Stimulated activated effector memory CD8-positive, alpha-beta T cell treated with anti-CD3 and anti-CD28 coated beads, Interleukin-12 subunit alpha, Interleukin-12 subunit beta, amount 100 ng/mL, for 72 hours (primary cell): ENCODE measurements at regions not wholly inside any gene's neighbourhood (a gene's known extent, or its start where the extent isn't known, plus 50 kb on each side); places are given as distances from the start of the nearest gene placed in this dataset.

Source experiments
- ATAC-seq: fragments of 150-1000 bp; cut with Tn5 transposase; 2 replicates; pipeline ENCODE4 v1.10.0; 2021
- DNase-seq, 2 donors: peaks; one replicate each; pipeline ENCODE4 v3.0.0; 2021 to 2022; ENCODE audit warnings: low spot score in 2 of 2
- H3K27ac Mint-ChIP-seq: one replicate; pipeline ENCODE4 v1.8.0; 2022; ENCODE audit warnings: mild to moderate bottlenecking, mixed read lengths
- H3K36me3 Mint-ChIP-seq: one replicate; pipeline ENCODE4 v1.8.0; 2022; ENCODE audit warnings: mild to moderate bottlenecking, mixed read lengths
- H3K4me1 Mint-ChIP-seq: one replicate; pipeline ENCODE4 v1.8.0; 2022; ENCODE audit warnings: mixed read lengths
- H3K4me3 Mint-ChIP-seq: one replicate; pipeline ENCODE4 v1.8.0; 2022; ENCODE audit warnings: mild to moderate bottlenecking, mixed read lengths
- H3K9me3 Mint-ChIP-seq: one replicate; pipeline ENCODE4 v1.8.0; 2022; ENCODE audit warnings: mixed read lengths

DNA sequence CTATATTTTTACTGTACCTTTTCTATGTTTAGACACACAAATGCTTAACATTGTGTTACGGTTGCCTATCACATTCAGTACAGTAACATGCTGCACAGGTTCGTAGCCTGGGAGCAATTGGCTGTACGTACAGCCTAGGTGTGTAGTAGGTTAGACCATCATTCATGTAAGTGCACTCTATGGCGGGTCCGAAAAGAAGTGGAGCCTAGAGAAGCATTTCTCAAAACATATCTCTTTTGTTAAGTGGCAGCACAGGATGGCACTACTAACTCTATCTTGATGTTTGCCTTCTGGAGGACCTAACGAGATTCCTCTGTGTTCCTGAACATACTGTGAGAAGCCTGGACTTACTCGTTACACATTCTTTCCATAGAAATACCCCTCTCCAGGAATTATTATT is 132.3 kb upstream of the ADPGK start:
- DNase-seq (no peak), ATAC-seq (no peak)
- H3K4me3 Mint-ChIP-seq: no peak overlapping the region
- H3K27ac Mint-ChIP-seq: no peak overlapping the region
- no peaks in the 10 kb centered on the region for H3K4me1 Mint-ChIP-seq
- H3K9me3 Mint-ChIP-seq: no peaks in the 10 kb centered on the region
- no peaks in the 10 kb centered on the region for H3K36me3 Mint-ChIP-seq

DNA sequence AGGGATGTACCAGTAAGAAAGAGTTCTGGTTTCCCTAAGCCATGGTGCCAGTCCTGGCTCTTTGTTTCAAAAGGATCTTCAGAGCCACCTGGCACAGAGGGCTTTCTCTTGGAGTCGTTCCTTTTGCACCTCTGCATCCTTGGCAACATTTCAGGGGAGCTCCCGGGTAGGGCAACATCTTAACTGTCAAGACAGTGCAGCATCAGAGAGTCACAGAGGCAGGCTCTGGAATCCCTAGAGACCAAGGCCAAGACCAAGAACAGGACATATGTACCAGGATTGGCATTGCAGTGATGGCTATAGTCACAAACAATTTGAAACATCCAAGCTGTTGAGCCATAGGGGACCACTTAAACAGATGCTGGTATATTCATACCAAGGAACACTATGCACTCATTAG is 129.4 kb upstream of the ADPGK start:
- Mint-ChIP-seq H3K4me3 (no peak overlapping the region), H3K9me3 (no peaks in the 10 kb centered on the region), H3K36me3 (no peaks in the 10 kb centered on the region), H3K4me1 (no peaks in the 10 kb centered on the region), H3K27ac (no peak overlapping the region)
- DNase-seq (no peak), ATAC-seq (no peak)

DNA sequence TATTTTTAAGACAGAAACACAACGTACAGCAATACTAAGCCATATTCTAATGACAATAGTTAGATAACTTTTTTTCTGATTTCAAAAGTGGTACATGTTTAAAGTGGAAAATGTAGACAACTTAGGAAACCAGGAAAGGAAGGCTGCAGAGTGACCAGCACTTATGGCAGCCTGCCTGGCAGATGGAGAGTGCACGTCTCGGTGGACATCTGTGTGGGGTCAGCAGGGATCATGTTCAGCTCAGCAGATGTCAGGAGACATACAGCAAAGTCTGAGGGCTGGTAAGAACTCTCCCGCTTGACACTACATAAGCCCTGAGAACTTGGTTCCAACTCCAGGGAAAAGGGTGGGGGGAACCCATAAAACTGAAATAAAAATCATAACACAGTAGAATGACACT is 128.6 kb upstream of the ADPGK start:
- no peak overlapping the region for H3K4me3 Mint-ChIP-seq
- H3K27ac Mint-ChIP-seq: no peak overlapping the region
- H3K36me3 Mint-ChIP-seq: no peaks in the 10 kb centered on the region
- DNase-seq (no peak), ATAC-seq (no peak)
- peaks cover 4% of the 10 kb centered on the region for H3K4me1 Mint-ChIP-seq
- H3K9me3 Mint-ChIP-seq: no peaks in the 10 kb centered on the region

DNA sequence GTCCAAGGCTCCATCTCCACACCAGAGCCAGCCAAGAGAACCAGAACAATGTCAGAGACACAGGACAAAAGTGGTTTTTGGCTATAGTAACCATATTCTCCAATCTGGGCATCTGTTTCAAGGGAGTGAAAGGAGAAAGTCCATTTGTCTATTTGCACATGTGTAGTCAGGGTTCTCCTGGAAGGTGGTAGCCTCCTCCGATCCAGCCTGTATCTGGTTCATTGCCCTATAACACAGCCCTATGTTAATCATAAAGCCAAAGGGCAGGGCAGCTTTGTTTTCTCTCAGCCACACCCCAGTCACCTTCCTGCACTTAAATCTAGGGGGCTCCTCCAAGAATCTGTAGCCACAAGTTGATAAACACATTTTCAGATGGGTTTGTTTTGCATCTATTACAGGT is 128.1 kb upstream of the ADPGK start:
- no peak overlapping the region for H3K27ac Mint-ChIP-seq
- no peaks in the 10 kb centered on the region for H3K36me3 Mint-ChIP-seq
- no peak for ATAC-seq
- DNase-seq: no peak
- H3K9me3 Mint-ChIP-seq: no peaks in the 10 kb centered on the region
- no peak overlapping the region for H3K4me3 Mint-ChIP-seq
- H3K4me1 Mint-ChIP-seq: peaks cover 4% of the 10 kb centered on the region

DNA sequence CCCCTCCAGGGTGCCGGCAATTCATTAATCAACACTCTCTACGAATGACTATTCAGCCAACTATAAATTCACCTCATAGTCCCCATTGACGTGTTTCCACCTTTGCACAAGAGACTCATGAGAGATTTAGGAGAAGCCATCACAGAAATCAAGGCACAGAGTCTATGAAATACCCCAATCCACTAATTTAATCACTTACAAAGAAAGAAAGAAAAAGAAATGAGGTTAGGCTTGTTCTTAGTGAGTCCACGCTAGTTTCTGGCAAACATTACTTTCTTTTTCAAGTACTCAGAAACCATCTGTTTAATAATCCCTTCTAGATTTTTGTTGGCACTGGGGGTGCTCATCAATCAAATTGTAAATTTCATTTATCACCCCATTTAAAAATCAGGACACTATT is 125.2 kb upstream of the ADPGK start:
- Mint-ChIP-seq H3K4me1 (peaks cover 4% of the 10 kb centered on the region), H3K4me3 (no peak overlapping the region), H3K9me3 (no peaks in the 10 kb centered on the region), H3K27ac (no peak overlapping the region), H3K36me3 (no peaks in the 10 kb centered on the region)
- DNase-seq (no peak), ATAC-seq (no peak)

DNA sequence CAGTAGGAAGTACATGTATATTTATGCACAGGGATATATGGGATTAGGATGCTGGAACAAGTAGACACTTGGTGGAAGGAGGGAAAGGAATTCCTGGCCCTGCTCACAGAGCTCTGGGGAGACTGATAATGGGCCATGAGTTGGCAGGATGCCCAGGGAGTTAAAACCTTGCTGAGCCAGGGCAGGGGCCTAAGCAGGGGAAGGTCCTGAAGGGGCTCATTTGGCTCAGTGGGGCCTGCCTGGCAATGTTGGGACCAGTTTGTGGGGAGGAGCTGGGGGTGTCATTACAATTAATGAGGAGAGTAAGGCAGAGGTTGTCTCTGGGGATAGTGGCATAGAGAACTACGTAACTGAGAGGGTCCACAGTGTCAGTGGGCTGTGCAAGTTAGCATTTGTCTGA is 124.2 kb upstream of the ADPGK start:
- Mint-ChIP-seq H3K4me3 (no peak overlapping the region), H3K9me3 (no peaks in the 10 kb centered on the region), H3K4me1 (peaks cover 4% of the 10 kb centered on the region), H3K36me3 (no peaks in the 10 kb centered on the region), H3K27ac (no peak overlapping the region)
- no peak for DNase-seq
- no peak for ATAC-seq

DNA sequence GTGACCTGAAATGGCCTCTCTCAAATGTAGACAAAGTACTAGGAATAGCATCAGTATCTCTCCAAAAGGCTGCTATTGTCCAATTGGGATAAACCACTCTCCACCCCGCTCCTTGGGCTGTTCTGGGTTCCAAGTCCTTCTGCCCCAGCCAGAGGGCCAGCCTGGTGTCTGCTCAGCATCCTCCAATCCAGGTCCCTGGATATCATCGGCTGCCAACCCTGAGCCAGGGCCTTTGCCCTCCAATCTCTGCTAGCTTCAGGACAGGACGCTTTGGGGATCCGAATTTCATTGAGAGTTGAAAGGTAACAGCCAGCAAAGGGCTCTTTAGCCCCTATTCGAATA is 119.3 kb upstream of the ADPGK start:
- Mint-ChIP-seq H3K9me3 (no peaks in the 10 kb centered on the region), H3K4me1 (peaks cover 9% of the 10 kb centered on the region), H3K36me3 (no peaks in the 10 kb centered on the region), H3K4me3 (no peak overlapping the region), H3K27ac (no peak overlapping the region)
- ATAC-seq (no peak), DNase-seq (no peak)

DNA sequence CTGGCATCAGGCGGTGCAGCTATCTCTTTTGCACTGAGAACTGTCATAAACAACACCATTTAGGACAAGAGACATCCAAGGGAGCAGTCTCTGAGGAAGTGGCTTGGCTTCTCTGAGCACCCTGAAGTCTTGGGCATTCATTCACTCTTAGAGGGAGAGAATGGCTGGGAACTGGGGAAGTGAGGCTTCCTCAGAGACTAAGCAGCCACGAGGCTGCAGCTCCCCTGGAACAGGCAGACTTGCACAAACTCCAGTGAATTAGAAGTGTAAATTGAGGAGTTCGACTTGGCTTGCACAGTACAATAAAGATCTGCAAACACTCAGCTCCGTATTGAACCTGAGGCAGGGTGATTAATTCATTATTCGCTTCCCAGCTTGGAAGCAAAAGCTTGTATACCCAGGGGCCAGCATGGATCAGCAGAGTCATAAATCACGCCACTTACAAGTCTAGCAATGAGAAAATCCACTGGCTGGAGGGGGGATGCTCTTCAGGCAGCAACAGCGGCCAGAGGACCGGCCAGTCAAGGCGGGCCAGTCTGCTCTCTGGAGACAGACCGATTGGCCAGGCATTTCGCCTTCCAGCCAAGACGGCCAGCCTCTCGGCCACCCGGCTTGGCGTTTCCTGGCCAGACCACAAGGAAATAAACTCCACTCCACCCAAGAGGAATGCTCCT is 118.8 kb upstream of the ADPGK start:
- Mint-ChIP-seq H3K9me3 (no peaks in the 10 kb centered on the region), H3K27ac (no peak overlapping the region), H3K4me3 (no peak overlapping the region), H3K4me1 (peaks cover 5% of the 10 kb centered on the region), H3K36me3 (no peaks in the 10 kb centered on the region)
- ATAC-seq (no peak), DNase-seq (no peak)

DNA sequence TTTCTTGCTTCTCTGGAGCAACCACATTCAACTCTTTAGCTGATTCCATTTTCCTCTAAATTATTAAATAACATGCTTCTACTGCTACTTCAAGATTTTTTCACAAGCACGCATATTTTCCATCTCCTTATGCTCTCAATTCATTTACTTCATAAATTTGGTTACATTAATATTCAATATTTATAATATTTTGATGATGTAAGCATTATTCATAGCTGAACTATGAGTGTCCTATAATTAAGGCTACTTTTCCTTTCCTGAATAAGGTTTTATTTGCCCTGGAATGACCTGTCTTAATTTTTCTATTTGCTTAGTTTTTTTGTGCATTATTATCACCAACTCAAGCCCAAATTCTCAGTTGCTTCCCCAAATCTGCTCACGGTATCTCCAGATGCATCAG is 109.4 kb upstream of the ADPGK start:
- Mint-ChIP-seq H3K4me3 (no peak overlapping the region), H3K4me1 (no peaks in the 10 kb centered on the region), H3K36me3 (no peaks in the 10 kb centered on the region), H3K27ac (no peak overlapping the region), H3K9me3 (no peaks in the 10 kb centered on the region)
- no peak for ATAC-seq
- no peak for DNase-seq

DNA sequence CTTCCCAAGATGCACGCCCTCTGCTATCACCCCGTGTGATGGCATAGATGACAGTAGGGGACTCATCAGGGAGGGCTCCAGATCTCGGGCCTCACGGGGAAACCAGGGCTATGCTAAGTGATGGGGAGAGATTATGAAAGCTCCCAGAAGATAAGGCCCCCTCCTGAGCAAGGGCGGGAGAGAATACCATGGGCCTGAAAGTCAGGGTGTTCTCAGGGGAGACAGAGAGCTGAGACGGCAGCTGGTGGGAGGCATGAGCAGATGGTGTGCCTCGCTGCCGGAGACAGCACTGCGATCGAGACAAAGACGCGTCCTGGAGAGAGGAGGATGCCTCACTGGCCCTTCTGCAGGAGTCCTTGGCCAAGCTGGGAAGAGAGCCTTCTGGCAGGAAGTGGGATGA is 106.5 kb upstream of the ADPGK start:
- no peak for ATAC-seq
- no peak overlapping the region for H3K27ac Mint-ChIP-seq
- no peak overlapping the region for H3K4me3 Mint-ChIP-seq
- no peaks in the 10 kb centered on the region for H3K36me3 Mint-ChIP-seq
- no peaks in the 10 kb centered on the region for H3K4me1 Mint-ChIP-seq
- H3K9me3 Mint-ChIP-seq: peaks cover 4% of the 10 kb centered on the region
- peak in 1 of 2 donors; percentile 43 for DNase-seq

DNA sequence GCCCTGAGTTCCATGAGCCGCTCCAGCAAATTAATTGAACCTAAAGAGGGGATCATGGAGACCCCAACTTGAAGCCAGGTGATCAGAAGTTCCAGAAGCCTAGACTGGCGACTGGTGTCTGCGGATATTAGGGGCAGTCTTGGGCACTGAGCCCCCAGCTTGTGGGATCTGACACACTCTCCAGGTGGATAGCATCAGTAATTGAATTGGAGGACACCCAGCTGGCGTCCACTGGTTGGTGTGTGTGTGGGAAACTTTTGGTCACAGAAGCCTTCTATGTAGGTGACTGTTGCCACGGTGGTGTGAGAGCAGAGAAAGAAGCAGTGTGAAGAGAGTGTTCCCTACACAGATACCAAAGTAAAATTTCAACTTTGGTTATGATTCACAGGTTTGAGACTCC is 106.0 kb upstream of the ADPGK start:
- ATAC-seq (no peak), DNase-seq (no peak)
- Mint-ChIP-seq H3K27ac (no peak overlapping the region), H3K36me3 (no peaks in the 10 kb centered on the region), H3K9me3 (peaks cover 5% of the 10 kb centered on the region), H3K4me1 (no peaks in the 10 kb centered on the region), H3K4me3 (no peak overlapping the region)

DNA sequence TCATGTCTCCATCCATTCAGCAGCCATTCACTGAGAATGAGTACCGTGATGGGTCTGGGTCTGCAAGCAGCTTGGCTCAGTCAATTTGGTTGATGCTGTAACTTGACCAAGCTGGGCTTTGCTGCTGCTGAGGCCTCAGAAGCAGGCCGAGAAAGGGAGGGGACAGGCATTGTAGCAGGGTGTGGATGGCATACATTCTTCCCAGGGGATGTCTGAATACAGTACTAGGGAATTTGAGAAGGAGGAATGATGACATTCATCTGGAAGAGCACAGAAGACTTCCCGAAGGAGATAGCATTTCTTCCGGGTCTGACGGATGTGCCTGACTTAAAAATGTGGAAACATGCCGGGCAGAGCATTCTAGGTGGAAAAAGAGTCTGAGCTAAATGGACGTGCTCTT is 105.3 kb upstream of the ADPGK start:
- no peak overlapping the region for H3K27ac Mint-ChIP-seq
- no peaks in the 10 kb centered on the region for H3K4me1 Mint-ChIP-seq
- DNase-seq: peak in 1 of 2 donors; percentile 10
- H3K9me3 Mint-ChIP-seq: peaks cover 5% of the 10 kb centered on the region
- no peak for ATAC-seq
- H3K36me3 Mint-ChIP-seq: no peaks in the 10 kb centered on the region
- H3K4me3 Mint-ChIP-seq: no peak overlapping the region

DNA sequence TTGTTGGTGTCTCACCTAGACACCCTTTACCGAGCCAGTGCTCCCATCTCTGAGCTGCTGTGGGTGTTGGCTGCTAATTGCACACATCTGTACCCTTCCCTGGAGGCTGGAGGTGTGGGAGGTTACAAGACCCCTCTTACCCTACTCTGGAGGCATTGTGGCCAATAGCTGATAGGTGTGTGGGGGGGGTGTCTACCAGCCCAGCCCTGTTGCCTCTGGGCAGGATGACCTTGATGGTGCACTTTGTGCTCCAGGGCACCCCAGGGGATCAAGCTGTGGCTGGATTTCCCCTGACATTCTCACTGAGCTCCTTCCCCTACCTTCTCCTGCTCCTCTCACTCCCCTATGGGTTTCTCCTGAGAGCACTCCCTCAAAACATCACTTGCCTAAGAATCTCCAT is 104.7 kb upstream of the ADPGK start:
- Mint-ChIP-seq H3K36me3 (no peaks in the 10 kb centered on the region), H3K9me3 (peaks cover 8% of the 10 kb centered on the region), H3K4me3 (no peak overlapping the region), H3K27ac (no peak overlapping the region), H3K4me1 (no peaks in the 10 kb centered on the region)
- DNase-seq (peak in 1 of 2 donors; percentile 38), ATAC-seq (no peak)

DNA sequence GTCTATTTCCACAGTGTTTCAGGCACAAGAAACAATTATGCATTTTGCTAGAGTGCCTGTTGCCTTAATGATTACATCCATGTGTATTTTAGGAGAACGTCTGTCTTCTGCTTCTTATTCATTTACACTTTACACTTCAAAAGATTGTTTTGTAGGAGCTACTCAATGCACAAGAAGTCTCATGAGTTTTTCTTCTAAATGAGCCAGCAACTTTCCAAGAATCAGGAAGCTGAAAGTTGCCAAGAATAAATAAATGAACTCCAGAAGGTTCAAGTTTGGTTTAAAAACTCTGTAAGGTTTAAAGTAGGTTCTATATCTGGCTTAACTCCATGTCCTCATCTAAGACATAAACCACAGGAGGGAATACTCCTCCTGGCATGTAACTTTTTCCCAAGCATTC is 103.8 kb upstream of the ADPGK start:
- no peak overlapping the region for H3K27ac Mint-ChIP-seq
- H3K4me3 Mint-ChIP-seq: no peak overlapping the region
- peaks cover 15% of the 10 kb centered on the region for H3K9me3 Mint-ChIP-seq
- no peak for DNase-seq
- H3K36me3 Mint-ChIP-seq: no peaks in the 10 kb centered on the region
- H3K4me1 Mint-ChIP-seq: no peaks in the 10 kb centered on the region
- no peak for ATAC-seq

DNA sequence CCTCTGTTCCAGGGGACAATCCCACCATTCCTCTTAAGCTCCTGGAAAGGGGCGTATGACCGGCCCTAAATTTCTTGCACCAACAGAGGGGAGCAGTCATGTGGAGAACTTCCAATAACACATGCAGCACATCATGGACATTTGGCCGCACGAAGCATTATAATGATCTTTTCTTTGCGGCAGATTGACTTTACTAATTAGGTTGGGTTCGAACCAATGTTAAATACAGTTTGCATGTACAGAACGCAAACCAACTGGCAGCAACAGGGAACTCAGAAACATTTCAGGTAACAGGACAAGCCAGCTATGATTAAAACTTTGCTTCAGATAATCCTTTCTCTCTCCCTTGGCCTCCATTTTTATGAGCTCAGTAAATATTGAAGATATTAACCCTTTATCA is 100.8 kb upstream of the ADPGK start:
- Mint-ChIP-seq H3K27ac (no peak overlapping the region), H3K9me3 (peaks cover 19% of the 10 kb centered on the region), H3K4me1 (no peaks in the 10 kb centered on the region), H3K4me3 (no peak overlapping the region), H3K36me3 (no peaks in the 10 kb centered on the region)
- DNase-seq: peak in 1 of 2 donors; percentile 2
- no peak for ATAC-seq

DNA sequence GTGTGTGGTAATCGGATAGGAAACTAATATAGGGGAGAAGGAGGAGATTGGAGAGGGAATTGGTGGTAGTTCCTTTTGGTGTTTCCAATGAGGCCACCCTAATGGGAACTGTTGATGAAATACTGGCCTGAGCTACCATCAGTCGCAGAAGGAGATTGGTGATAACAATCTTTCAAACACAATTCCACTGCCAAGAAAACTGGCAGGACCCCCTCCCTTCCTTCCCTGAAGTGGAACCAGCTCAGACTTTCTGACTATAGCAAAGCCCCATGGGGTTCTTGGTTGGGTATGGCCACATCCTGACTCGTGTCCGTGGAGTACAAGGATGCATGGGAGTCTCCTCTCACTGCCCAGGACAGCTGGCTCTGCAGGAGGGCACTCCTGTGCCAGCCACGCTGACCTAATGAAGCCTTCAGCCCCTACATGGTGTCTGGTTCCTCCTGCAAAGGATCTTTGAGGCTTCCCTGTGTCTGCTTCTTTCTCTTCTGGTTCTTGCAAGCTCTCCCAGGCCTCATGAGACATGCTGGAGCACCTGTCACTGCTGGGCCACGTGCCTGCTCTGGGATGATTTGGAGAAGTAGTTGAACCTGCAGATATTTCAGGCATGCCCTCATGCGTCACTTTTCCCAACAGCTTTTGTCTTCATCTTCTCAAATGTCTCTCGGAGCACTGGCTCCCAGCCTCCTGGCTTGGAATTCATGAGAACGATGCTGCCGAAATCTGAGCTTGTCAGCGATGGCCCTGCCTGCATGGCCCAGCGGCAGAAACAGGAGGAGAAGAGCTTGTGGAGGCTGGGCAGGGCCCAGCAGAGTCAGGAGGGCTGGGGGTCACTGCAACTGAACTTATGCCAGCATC is 90.0 kb upstream of the ADPGK start:
- ATAC-seq (no peak), DNase-seq (peak in 1 of 2 donors; percentile 33)
- no peaks in the 10 kb centered on the region for H3K36me3 Mint-ChIP-seq
- no peaks in the 10 kb centered on the region for H3K9me3 Mint-ChIP-seq
- no peak overlapping the region for H3K27ac Mint-ChIP-seq
- H3K4me3 Mint-ChIP-seq: no peak overlapping the region
- H3K4me1 Mint-ChIP-seq: no peaks in the 10 kb centered on the region
